ENCODE measurements at regions not wholly inside any gene's neighbourhood (a gene's known extent, or its start where the extent isn't known, plus 50 kb on each side); places are given as distances from the start of the nearest gene placed in this dataset.
"Not testable (repeated sequence)": the region's sequence is repeated elsewhere in the genome, so short reads cannot be mapped to it uniquely, and the experiment has no call there.

- no peaks in the 10 kb centered on the region for H3K36me3 Mint-ChIP-seq (ENCODE audit: low read depth)
- intact Hi-C loops (cut with micrococcal nuclease): no loop called here
- no peaks in the 10 kb centered on the region for H3K4me1 Mint-ChIP-seq (ENCODE audit: low read depth)
- H3K27ac Mint-ChIP-seq: no peak overlapping the region
- H3K9me3 Mint-ChIP-seq: no peaks in the 10 kb centered on the region
- no peaks in the 10 kb centered on the region for H3K27me3 Mint-ChIP-seq
- no peak overlapping the region for H3K4me3 Mint-ChIP-seq
These were observed 1925.5 kb downstream of the ARAP2 start for GRCh38 chr4:34318773-34319172.

- Mint-ChIP-seq H3K4me1 (ENCODE audit: low read depth) (no peaks in the 10 kb centered on the region), H3K36me3 (ENCODE audit: low read depth) (no peaks in the 10 kb centered on the region), H3K9me3 (no peaks in the 10 kb centered on the region), H3K27me3 (no peaks in the 10 kb centered on the region), H3K27ac (no peak overlapping the region), H3K4me3 (no peak overlapping the region)
- intact Hi-C loops (cut with micrococcal nuclease): no loop called here
These were observed 1920.6 kb downstream of the ARAP2 start for GRCh38 chr4:34323549-34324320.

GRCh38 chr4:34328939-34329338 lies 1915.4 kb downstream of the ARAP2 start:
- Mint-ChIP-seq H3K9me3 (no peaks in the 10 kb centered on the region), H3K36me3 (ENCODE audit: low read depth) (no peaks in the 10 kb centered on the region), H3K27me3 (no peaks in the 10 kb centered on the region), H3K27ac (no peak overlapping the region), H3K4me1 (ENCODE audit: low read depth) (no peaks in the 10 kb centered on the region), H3K4me3 (no peak overlapping the region)
- intact Hi-C loops (cut with micrococcal nuclease): no loop called here

DNA sequence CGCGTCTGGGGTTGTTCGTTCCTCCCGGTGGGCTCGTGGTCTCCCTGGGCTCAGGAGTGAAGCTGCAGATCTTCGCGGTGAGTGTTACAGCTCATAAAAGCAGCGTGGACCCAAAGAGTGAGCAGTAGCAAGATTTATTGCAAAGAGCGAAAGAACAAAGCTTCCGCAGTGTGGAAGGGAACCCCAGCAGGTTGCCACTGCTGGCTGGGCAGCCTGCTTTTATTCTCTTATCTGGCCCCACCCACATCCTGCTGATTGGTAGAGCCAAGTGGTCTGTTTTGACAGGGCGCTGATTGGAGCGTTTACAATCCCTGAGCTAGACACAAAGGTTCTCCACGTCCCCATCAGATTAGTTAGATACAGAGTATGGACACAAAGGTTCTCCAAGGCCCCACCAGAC lies 1909.2 kb downstream of the ARAP2 start:
- intact Hi-C loops (cut with micrococcal nuclease); H3K36me3 Mint-ChIP-seq (ENCODE audit: low read depth); H3K4me1 Mint-ChIP-seq (ENCODE audit: low read depth); H3K27me3 Mint-ChIP-seq; H3K27ac Mint-ChIP-seq; H3K4me3 Mint-ChIP-seq: not testable (repeated sequence)
- peaks cover 11% of the 10 kb centered on the region for H3K9me3 Mint-ChIP-seq

DNA sequence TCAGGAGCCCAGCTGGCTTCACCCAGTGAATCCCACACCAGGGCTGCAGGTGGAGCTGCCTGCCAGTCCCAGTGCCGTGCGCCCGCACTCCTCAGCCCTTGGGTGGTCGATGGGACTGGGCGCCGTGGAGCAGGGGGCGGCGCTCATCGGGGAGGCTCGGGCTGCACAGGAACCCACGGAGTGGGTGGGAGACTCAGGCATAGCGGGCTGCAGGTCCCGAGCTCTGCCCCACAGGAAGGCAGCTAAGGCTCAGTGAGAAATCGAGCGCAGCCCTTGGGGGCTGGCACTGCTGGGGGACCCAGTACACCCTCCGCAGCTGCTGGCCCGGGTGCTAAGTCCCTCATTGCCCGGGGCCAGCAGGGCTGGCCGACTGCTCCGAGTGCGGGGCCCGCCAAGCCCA lies 1908.8 kb downstream of the ARAP2 start:
- H3K4me3 Mint-ChIP-seq; H3K36me3 Mint-ChIP-seq (ENCODE audit: low read depth); H3K4me1 Mint-ChIP-seq (ENCODE audit: low read depth); H3K27me3 Mint-ChIP-seq; intact Hi-C loops (cut with micrococcal nuclease); H3K27ac Mint-ChIP-seq: not testable (repeated sequence)
- H3K9me3 Mint-ChIP-seq: peaks cover 11% of the 10 kb centered on the region

DNA sequence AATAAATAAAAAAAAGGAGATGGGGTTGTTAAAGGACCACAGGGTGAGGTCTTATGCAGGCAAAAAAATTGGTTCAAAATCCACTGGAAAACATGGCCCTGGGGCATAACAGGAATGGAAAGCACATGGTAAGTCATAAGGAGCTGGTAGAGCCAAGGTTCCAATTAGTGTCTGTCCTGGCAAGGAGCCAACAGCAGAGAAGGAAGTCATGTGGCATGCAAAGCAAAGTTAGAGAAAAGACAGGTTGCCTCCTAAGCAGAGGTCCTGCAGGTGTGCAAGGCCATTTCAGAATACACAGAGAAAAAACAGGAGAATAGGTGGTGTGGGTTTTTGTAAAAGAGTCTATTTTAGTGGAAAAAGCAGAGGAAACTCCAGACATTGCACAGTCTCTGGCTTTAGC lies 1881.7 kb downstream of the ARAP2 start:
- intact Hi-C loops (cut with micrococcal nuclease): no loop called here
- H3K27me3 Mint-ChIP-seq: no peaks in the 10 kb centered on the region
- H3K4me3 Mint-ChIP-seq: no peak overlapping the region
- H3K27ac Mint-ChIP-seq: no peak overlapping the region
- H3K9me3 Mint-ChIP-seq: peaks cover 9% of the 10 kb centered on the region
- no peaks in the 10 kb centered on the region for H3K36me3 Mint-ChIP-seq (ENCODE audit: low read depth)
- H3K4me1 Mint-ChIP-seq (ENCODE audit: low read depth): no peaks in the 10 kb centered on the region

GRCh38 chr4:34363842-34364241 lies 1880.5 kb downstream of the ARAP2 start:
- H3K27ac Mint-ChIP-seq: no peak overlapping the region
- no peak overlapping the region for H3K4me3 Mint-ChIP-seq
- no peaks in the 10 kb centered on the region for H3K36me3 Mint-ChIP-seq (ENCODE audit: low read depth)
- no peaks in the 10 kb centered on the region for H3K4me1 Mint-ChIP-seq (ENCODE audit: low read depth)
- intact Hi-C loops (cut with micrococcal nuclease): no loop called here
- peaks cover 9% of the 10 kb centered on the region for H3K9me3 Mint-ChIP-seq
- no peaks in the 10 kb centered on the region for H3K27me3 Mint-ChIP-seq

DNA sequence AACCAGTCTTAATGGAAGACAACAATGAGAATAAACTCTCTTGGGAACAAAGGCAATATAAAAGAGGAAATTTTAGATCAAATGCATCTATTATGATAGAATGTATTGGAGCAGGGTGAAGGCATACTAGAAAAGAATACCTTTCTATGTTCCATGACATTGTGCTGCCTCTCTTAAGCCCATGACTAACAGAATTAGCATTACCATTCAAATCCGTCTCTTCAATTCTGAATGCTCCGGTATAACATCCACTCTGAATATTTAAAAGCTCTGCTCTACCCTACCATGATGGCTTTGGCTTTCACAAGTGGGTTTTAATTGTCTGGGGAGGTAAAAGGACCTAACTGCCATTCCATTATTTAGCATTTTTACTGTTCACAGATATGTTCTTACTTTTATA lies 1878.4 kb downstream of the ARAP2 start:
- Mint-ChIP-seq H3K27me3 (no peaks in the 10 kb centered on the region), H3K36me3 (ENCODE audit: low read depth) (no peaks in the 10 kb centered on the region), H3K27ac (no peak overlapping the region), H3K9me3 (peaks cover 9% of the 10 kb centered on the region), H3K4me1 (ENCODE audit: low read depth) (no peaks in the 10 kb centered on the region), H3K4me3 (no peak overlapping the region)
- intact Hi-C loops (cut with micrococcal nuclease): no loop called here

DNA sequence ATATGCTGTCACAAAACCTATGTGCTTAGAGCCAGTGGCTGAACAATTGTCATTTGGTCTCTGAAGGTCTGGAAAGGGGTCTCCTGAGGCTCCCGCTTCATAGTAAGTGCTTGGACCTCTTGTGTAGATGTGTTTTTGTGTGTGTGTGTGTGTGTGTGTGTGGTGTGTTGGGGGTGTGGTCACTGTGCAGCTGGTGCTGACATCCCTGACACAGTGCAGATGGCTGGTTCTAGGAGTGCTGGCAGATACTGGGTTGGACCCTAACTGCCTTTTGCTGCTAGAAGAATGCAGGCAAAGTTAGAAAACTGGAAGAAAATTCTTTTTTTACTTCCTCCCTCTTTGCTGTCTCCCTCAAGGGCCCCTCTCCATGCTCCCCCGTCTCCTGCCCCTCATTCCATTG lies 1872.6 kb downstream of the ARAP2 start:
- no peaks in the 10 kb centered on the region for H3K4me1 Mint-ChIP-seq (ENCODE audit: low read depth)
- no peak overlapping the region for H3K27ac Mint-ChIP-seq
- H3K9me3 Mint-ChIP-seq: no peaks in the 10 kb centered on the region
- intact Hi-C loops (cut with micrococcal nuclease): no loop called here
- H3K27me3 Mint-ChIP-seq: no peaks in the 10 kb centered on the region
- no peak overlapping the region for H3K4me3 Mint-ChIP-seq
- no peaks in the 10 kb centered on the region for H3K36me3 Mint-ChIP-seq (ENCODE audit: low read depth)

DNA sequence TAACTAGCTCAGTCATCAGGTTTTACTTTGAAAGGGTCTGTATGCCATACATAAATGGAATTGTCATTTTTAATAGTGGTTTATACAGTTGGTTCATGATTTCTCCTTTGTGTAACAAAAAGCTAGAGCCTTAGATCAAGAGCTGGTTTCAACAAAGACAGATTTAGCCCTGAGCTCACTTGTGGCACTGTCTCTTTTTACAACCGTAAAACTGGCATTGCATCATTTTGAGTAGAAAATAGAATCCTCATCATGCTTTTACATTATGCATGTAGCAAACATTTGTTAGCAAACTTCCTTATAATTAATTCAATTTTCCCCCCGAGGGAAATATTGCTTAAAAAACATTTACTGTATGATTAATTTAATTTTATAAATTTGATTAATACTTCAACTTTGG lies 1871.5 kb downstream of the ARAP2 start:
- intact Hi-C loops (cut with micrococcal nuclease): no loop called here
- no peaks in the 10 kb centered on the region for H3K9me3 Mint-ChIP-seq

GRCh38 chr4:34373456-34373855 lies 1870.9 kb downstream of the ARAP2 start:
- H3K27me3 Mint-ChIP-seq: no peaks in the 10 kb centered on the region
- no peaks in the 10 kb centered on the region for H3K4me1 Mint-ChIP-seq (ENCODE audit: low read depth)
- no peaks in the 10 kb centered on the region for H3K36me3 Mint-ChIP-seq (ENCODE audit: low read depth)
- no peaks in the 10 kb centered on the region for H3K9me3 Mint-ChIP-seq
- no peak overlapping the region for H3K4me3 Mint-ChIP-seq
- H3K27ac Mint-ChIP-seq: no peak overlapping the region
- intact Hi-C loops (cut with micrococcal nuclease): no loop called here

More for the DNA sequence above, 1871.5 kb downstream of the ARAP2 start:
- H3K4me1 Mint-ChIP-seq (ENCODE audit: low read depth): no peaks in the 10 kb centered on the region
- H3K27me3 Mint-ChIP-seq: no peaks in the 10 kb centered on the region
- H3K27ac Mint-ChIP-seq: no peak overlapping the region
- H3K36me3 Mint-ChIP-seq (ENCODE audit: low read depth): no peaks in the 10 kb centered on the region
- H3K4me3 Mint-ChIP-seq: no peak overlapping the region

DNA sequence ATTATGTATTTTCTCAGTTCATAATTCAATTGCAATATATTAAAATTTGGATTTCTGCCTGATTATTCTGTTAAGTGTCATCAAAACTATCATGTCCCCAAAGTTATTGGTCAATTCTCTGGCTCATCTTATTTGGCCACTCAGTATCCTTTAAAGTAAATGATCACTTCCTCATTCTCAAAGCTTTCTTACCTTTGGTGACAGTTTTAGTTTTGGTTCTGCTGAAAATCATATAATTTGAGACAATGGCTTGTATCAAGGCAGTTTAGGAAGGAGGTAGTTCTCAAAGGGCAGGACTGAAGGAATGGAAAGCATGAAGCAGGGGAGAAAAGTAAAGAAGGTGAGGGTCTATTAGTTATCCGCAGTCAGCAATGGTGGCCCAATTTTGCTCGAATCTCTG lies 1832.1 kb downstream of the ARAP2 start:
- Mint-ChIP-seq H3K4me3 (no peak overlapping the region), H3K27ac (no peak overlapping the region), H3K36me3 (ENCODE audit: low read depth) (no peaks in the 10 kb centered on the region), H3K4me1 (ENCODE audit: low read depth) (no peaks in the 10 kb centered on the region), H3K9me3 (peaks cover 34% of the 10 kb centered on the region), H3K27me3 (no peaks in the 10 kb centered on the region)
- intact Hi-C loops (cut with micrococcal nuclease): no loop called here

GRCh38 chr4:34412911-34413310 lies 1831.4 kb downstream of the ARAP2 start:
- intact Hi-C loops (cut with micrococcal nuclease): no loop called here
- H3K9me3 Mint-ChIP-seq: peaks cover 34% of the 10 kb centered on the region
- H3K36me3 Mint-ChIP-seq (ENCODE audit: low read depth): no peaks in the 10 kb centered on the region
- no peak overlapping the region for H3K27ac Mint-ChIP-seq
- no peaks in the 10 kb centered on the region for H3K27me3 Mint-ChIP-seq
- no peaks in the 10 kb centered on the region for H3K4me1 Mint-ChIP-seq (ENCODE audit: low read depth)
- no peak overlapping the region for H3K4me3 Mint-ChIP-seq

GRCh38 chr4:34417160-34417559 lies 1827.2 kb downstream of the ARAP2 start:
- Mint-ChIP-seq H3K9me3 (peaks cover 11% of the 10 kb centered on the region), H3K27ac (no peak overlapping the region), H3K4me1 (ENCODE audit: low read depth) (no peaks in the 10 kb centered on the region), H3K4me3 (no peak overlapping the region), H3K36me3 (ENCODE audit: low read depth) (no peaks in the 10 kb centered on the region), H3K27me3 (no peaks in the 10 kb centered on the region)
- intact Hi-C loops (cut with micrococcal nuclease): no loop called here

DNA sequence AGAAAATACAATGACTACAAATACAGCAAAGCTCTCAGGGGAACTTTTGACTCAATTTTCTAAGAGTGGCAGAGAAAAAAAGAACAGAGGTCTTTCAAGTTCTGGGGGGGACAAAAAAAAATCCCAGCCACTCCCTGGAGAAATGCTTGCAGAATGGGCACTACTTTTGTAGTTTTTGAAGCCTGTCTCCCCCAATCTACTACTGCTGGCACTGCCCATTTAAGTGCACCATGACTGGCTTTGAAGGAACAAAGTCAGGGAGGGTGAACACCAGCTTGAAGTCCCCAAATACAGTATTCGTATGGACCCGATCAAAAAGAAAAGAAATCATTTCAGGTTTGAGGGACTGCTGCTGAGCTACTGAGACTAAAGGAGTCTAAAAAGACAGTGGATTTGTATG lies 1824.4 kb downstream of the ARAP2 start:
- intact Hi-C loops (cut with micrococcal nuclease): no loop called here
- no peaks in the 10 kb centered on the region for H3K9me3 Mint-ChIP-seq
- no peak overlapping the region for H3K4me3 Mint-ChIP-seq
- no peaks in the 10 kb centered on the region for H3K36me3 Mint-ChIP-seq (ENCODE audit: low read depth)
- H3K4me1 Mint-ChIP-seq (ENCODE audit: low read depth): no peaks in the 10 kb centered on the region
- no peaks in the 10 kb centered on the region for H3K27me3 Mint-ChIP-seq
- no peak overlapping the region for H3K27ac Mint-ChIP-seq
